ENCODE measurements at regions not wholly inside any gene's neighbourhood (a gene's known extent, or its start where the extent isn't known, plus 50 kb on each side); places are given as distances from the start of the nearest gene placed in this dataset.

GRCh38 chr3:124422805-124423204 lies 307.4 kb upstream of the UMPS start:
- peaks cover 3% of the 10 kb centered on the region for H3K36me3 ChIP-seq (ENCODE audit: insufficient read depth, insufficient read length, low read length)
- DNase-seq (ENCODE audit: low read depth, low spot score): no peak
- H3K27me3 ChIP-seq (ENCODE audit: insufficient read depth, insufficient read length): no peaks in the 10 kb centered on the region

GRCh38 chr3:124424396-124424795 lies 305.9 kb upstream of the UMPS start:
- Histone ChIP-seq H3K36me3 (ENCODE audit: insufficient read depth, insufficient read length, low read length) (peaks cover 3% of the 10 kb centered on the region), H3K9ac (ENCODE audit: insufficient read length, low read depth) (no peak overlapping the region), H3K4me1 (ENCODE audit: insufficient read depth, insufficient read length) (no peaks in the 10 kb centered on the region), H3K27me3 (ENCODE audit: insufficient read depth, insufficient read length) (no peaks in the 10 kb centered on the region), H3K4me3 (ENCODE audit: insufficient read length, low read depth) (no peak overlapping the region), H3K9me3 (ENCODE audit: insufficient read depth, low read length) (no peaks in the 10 kb centered on the region)
- no peak for DNase-seq (ENCODE audit: low read depth, low spot score)
- TF ChIP-seq SUZ12 (IDR thresholded peaks at IDR 0.05; ENCODE audit: extremely low read depth, insufficient read depth, insufficient read length) (no peak), ZNF274 (IDR thresholded peaks at IDR 0.05; ENCODE audit: low read depth, low read length) (no peak), YY1 (IDR thresholded peaks at IDR 0.05; ENCODE audit: insufficient read depth, insufficient read length) (no peak)

More at GRCh38 chr3:124422805-124423204, 307.4 kb upstream of the UMPS start:
- H3K9ac ChIP-seq (ENCODE audit: insufficient read length, low read depth): no peak overlapping the region
- TF ChIP-seq SUZ12 (IDR thresholded peaks at IDR 0.05; ENCODE audit: extremely low read depth, insufficient read depth, insufficient read length): no peak
- no peak for TF ChIP-seq YY1 (IDR thresholded peaks at IDR 0.05; ENCODE audit: insufficient read depth, insufficient read length)
- TF ChIP-seq ZNF274 (IDR thresholded peaks at IDR 0.05; ENCODE audit: low read depth, low read length): no peak
- no peak overlapping the region for H3K4me3 ChIP-seq (ENCODE audit: insufficient read length, low read depth)
- no peaks in the 10 kb centered on the region for H3K4me1 ChIP-seq (ENCODE audit: insufficient read depth, insufficient read length)
- no peaks in the 10 kb centered on the region for H3K9me3 ChIP-seq (ENCODE audit: insufficient read depth, low read length)

GRCh38 chr3:124425972-124426371 lies 304.3 kb upstream of the UMPS start:
- DNase-seq (ENCODE audit: low read depth, low spot score): no peak
- Histone ChIP-seq H3K9me3 (ENCODE audit: insufficient read depth, low read length) (no peaks in the 10 kb centered on the region), H3K4me1 (ENCODE audit: insufficient read depth, insufficient read length) (no peaks in the 10 kb centered on the region), H3K9ac (ENCODE audit: insufficient read length, low read depth) (no peak overlapping the region), H3K27me3 (ENCODE audit: insufficient read depth, insufficient read length) (no peaks in the 10 kb centered on the region), H3K4me3 (ENCODE audit: insufficient read length, low read depth) (no peak overlapping the region), H3K36me3 (ENCODE audit: insufficient read depth, insufficient read length, low read length) (peaks cover 7% of the 10 kb centered on the region)
- no peak for TF ChIP-seq SUZ12 (IDR thresholded peaks at IDR 0.05; ENCODE audit: extremely low read depth, insufficient read depth, insufficient read length)
- no peak for TF ChIP-seq YY1 (IDR thresholded peaks at IDR 0.05; ENCODE audit: insufficient read depth, insufficient read length)
- TF ChIP-seq ZNF274 (IDR thresholded peaks at IDR 0.05; ENCODE audit: low read depth, low read length): no peak

GRCh38 chr3:124428372-124429128 lies 301.7 kb upstream of the UMPS start:
- H3K9me3 ChIP-seq (ENCODE audit: insufficient read depth, low read length): no peaks in the 10 kb centered on the region

GRCh38 chr3:124429129-124429815 lies 301.0 kb upstream of the UMPS start:
- TF ChIP-seq YY1 (IDR thresholded peaks at IDR 0.05; ENCODE audit: insufficient read depth, insufficient read length) (no peak), ZNF274 (IDR thresholded peaks at IDR 0.05; ENCODE audit: low read depth, low read length) (no peak), SUZ12 (IDR thresholded peaks at IDR 0.05; ENCODE audit: extremely low read depth, insufficient read depth, insufficient read length) (no peak)
- H3K4me3 ChIP-seq (ENCODE audit: insufficient read length, low read depth): no peak overlapping the region
- H3K4me1 ChIP-seq (ENCODE audit: insufficient read depth, insufficient read length): no peaks in the 10 kb centered on the region
- DNase-seq (ENCODE audit: low read depth, low spot score): no peak
- peaks cover 4% of the 10 kb centered on the region for H3K36me3 ChIP-seq (ENCODE audit: insufficient read depth, insufficient read length, low read length)
- H3K27me3 ChIP-seq (ENCODE audit: insufficient read depth, insufficient read length): no peaks in the 10 kb centered on the region
- H3K9ac ChIP-seq (ENCODE audit: insufficient read length, low read depth): no peak overlapping the region
- no peaks in the 10 kb centered on the region for H3K9me3 ChIP-seq (ENCODE audit: insufficient read depth, low read length)

More at GRCh38 chr3:124428372-124429128, 301.7 kb upstream of the UMPS start:
- Histone ChIP-seq H3K9ac (ENCODE audit: insufficient read length, low read depth) (no peak overlapping the region), H3K4me3 (ENCODE audit: insufficient read length, low read depth) (no peak overlapping the region), H3K36me3 (ENCODE audit: insufficient read depth, insufficient read length, low read length) (peaks cover 4% of the 10 kb centered on the region), H3K27me3 (ENCODE audit: insufficient read depth, insufficient read length) (no peaks in the 10 kb centered on the region), H3K4me1 (ENCODE audit: insufficient read depth, insufficient read length) (no peaks in the 10 kb centered on the region)
- no peak for DNase-seq (ENCODE audit: low read depth, low spot score)
- TF ChIP-seq YY1 (IDR thresholded peaks at IDR 0.05; ENCODE audit: insufficient read depth, insufficient read length) (no peak), ZNF274 (IDR thresholded peaks at IDR 0.05; ENCODE audit: low read depth, low read length) (no peak), SUZ12 (IDR thresholded peaks at IDR 0.05; ENCODE audit: extremely low read depth, insufficient read depth, insufficient read length) (no peak)

GRCh38 chr3:124431331-124431994 lies 298.8 kb upstream of the UMPS start:
- Histone ChIP-seq H3K36me3 (ENCODE audit: insufficient read depth, insufficient read length, low read length) (peaks cover 7% of the 10 kb centered on the region), H3K27me3 (ENCODE audit: insufficient read depth, insufficient read length) (no peaks in the 10 kb centered on the region), H3K9ac (ENCODE audit: insufficient read length, low read depth) (no peak overlapping the region), H3K4me1 (ENCODE audit: insufficient read depth, insufficient read length) (no peaks in the 10 kb centered on the region), H3K9me3 (ENCODE audit: insufficient read depth, low read length) (no peaks in the 10 kb centered on the region), H3K4me3 (ENCODE audit: insufficient read length, low read depth) (no peak overlapping the region)
- no peak for TF ChIP-seq ZNF274 (IDR thresholded peaks at IDR 0.05; ENCODE audit: low read depth, low read length)
- TF ChIP-seq YY1 (IDR thresholded peaks at IDR 0.05; ENCODE audit: insufficient read depth, insufficient read length): no peak
- TF ChIP-seq SUZ12 (IDR thresholded peaks at IDR 0.05; ENCODE audit: extremely low read depth, insufficient read depth, insufficient read length): no peak
- no peak for DNase-seq (ENCODE audit: low read depth, low spot score)

GRCh38 chr3:124434176-124434575 lies 296.1 kb upstream of the UMPS start:
- no peak overlapping the region for H3K4me3 ChIP-seq (ENCODE audit: insufficient read length, low read depth)
- H3K9me3 ChIP-seq (ENCODE audit: insufficient read depth, low read length): no peaks in the 10 kb centered on the region
- H3K27me3 ChIP-seq (ENCODE audit: insufficient read depth, insufficient read length): no peaks in the 10 kb centered on the region
- no peak overlapping the region for H3K9ac ChIP-seq (ENCODE audit: insufficient read length, low read depth)
- TF ChIP-seq ZNF274 (IDR thresholded peaks at IDR 0.05; ENCODE audit: low read depth, low read length): no peak
- no peak for TF ChIP-seq YY1 (IDR thresholded peaks at IDR 0.05; ENCODE audit: insufficient read depth, insufficient read length)
- TF ChIP-seq SUZ12 (IDR thresholded peaks at IDR 0.05; ENCODE audit: extremely low read depth, insufficient read depth, insufficient read length): no peak
- DNase-seq (ENCODE audit: low read depth, low spot score): no peak
- no peaks in the 10 kb centered on the region for H3K4me1 ChIP-seq (ENCODE audit: insufficient read depth, insufficient read length)
- H3K36me3 ChIP-seq (ENCODE audit: insufficient read depth, insufficient read length, low read length): peaks cover 7% of the 10 kb centered on the region
